ENCODE measurements at regions not wholly inside any gene's neighbourhood (a gene's known extent, or its start where the extent isn't known, plus 50 kb on each side); places are given as distances from the start of the nearest gene placed in this dataset.

DNA sequence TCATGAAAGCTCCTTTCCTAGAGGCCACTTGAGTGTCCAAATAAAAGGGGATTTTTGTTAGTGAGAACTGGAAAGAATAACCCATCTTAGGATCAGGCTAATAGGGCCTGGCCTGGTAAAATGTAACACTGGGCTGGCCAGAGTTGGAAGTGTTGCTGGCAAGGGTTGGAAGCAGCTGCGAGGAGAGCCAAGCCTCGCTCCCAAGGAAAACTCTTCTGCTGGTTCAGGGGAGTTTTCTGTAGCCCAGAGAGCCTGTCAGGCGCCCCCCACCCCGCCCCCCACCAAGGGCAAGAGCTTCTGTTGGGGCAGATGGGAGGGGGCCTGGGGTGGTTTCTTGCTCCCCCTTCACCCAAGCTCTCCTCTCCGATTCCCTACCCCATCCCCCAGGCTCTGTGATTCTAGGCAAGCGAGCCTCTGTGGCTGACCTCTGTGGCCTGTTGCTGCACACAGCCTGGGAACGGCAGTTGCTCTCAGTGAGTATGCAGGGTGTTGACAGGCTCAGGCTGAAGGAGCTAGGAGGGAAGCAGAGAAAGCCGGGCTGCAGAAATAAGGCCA, 547.8 kb downstream of the CCDC171 start:
- TF ChIP-seq, protein P1, sequence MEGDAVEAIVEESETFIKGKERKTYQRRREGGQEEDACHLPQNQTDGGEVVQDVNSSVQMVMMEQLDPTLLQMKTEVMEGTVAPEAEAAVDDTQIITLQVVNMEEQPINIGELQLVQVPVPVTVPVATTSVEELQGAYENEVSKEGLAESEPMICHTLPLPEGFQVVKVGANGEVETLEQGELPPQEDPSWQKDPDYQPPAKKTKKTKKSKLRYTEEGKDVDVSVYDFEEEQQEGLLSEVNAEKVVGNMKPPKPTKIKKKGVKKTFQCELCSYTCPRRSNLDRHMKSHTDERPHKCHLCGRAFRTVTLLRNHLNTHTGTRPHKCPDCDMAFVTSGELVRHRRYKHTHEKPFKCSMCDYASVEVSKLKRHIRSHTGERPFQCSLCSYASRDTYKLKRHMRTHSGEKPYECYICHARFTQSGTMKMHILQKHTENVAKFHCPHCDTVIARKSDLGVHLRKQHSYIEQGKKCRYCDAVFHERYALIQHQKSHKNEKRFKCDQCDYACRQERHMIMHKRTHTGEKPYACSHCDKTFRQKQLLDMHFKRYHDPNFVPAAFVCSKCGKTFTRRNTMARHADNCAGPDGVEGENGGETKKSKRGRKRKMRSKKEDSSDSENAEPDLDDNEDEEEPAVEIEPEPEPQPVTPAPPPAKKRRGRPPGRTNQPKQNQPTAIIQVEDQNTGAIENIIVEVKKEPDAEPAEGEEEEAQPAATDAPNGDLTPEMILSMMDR (conservative IDR thresholded peaks at IDR 0.05), result no peak
- Histone ChIP-seq H3K56ac (ENCODE audit: insufficient read length, low read depth, low read length) (no peak overlapping the region), H3K4me1 (ENCODE audit: insufficient read depth, low read length) (no peaks in the 10 kb centered on the region), H3K9me3 (ENCODE audit: control insufficient read depth, low read depth, low read length) (no peaks in the 10 kb centered on the region), H3K79me1 (ENCODE audit: insufficient read depth, low read depth, low read length, poor library complexity, severe bottlenecking) (no peaks in the 10 kb centered on the region), H3K23me2 (ENCODE audit: insufficient read length, low read depth, low read length, poor library complexity, severe bottlenecking) (no peaks in the 10 kb centered on the region), H4K91ac (ENCODE audit: insufficient read length, low read depth, low read length) (no peak overlapping the region), H4K8ac (replicated peaks; ENCODE audit: insufficient read length, low read depth, low read length) (no peak overlapping the region), H4K20me1 (ENCODE audit: control insufficient read depth, insufficient read depth, insufficient read length) (no peaks in the 10 kb centered on the region), H3K79me2 (ENCODE audit: insufficient read depth, low read length) (no peaks in the 10 kb centered on the region), H3K9ac (ENCODE audit: extremely low read depth, insufficient read length, low read length) (no peak overlapping the region), H2BK20ac (ENCODE audit: low read depth, low read length, poor library complexity, severe bottlenecking) (no peak overlapping the region), H3K18ac (ENCODE audit: insufficient read length, low read depth, low read length) (no peak overlapping the region), H3T11ph (ENCODE audit: low read length) (no peak overlapping the region), H3K4ac (ENCODE audit: low read depth, low read length) (no peak overlapping the region), H3K4me2 (ENCODE audit: insufficient read depth, insufficient read length, low read length) (no peak overlapping the region), H4K5ac (ENCODE audit: insufficient read length, low read depth, low read length) (no peak overlapping the region), H3K27ac (ENCODE audit: insufficient read length, low read depth, low read length) (no peak overlapping the region), H2BK120ac (ENCODE audit: low read depth, low read length, poor library complexity, severe bottlenecking) (no peak overlapping the region), H2BK15ac (ENCODE audit: low read depth, low read length) (no peak overlapping the region), H3K14ac (ENCODE audit: insufficient read depth, low read length) (no peak overlapping the region), H2BK12ac (ENCODE audit: insufficient read length, low read depth, low read length) (no peak overlapping the region), H2AFZ (ENCODE audit: low read length) (no peak overlapping the region), H2BK5ac (ENCODE audit: insufficient read length, low read length) (no peak overlapping the region), H3K23ac (ENCODE audit: insufficient read length, low read depth, low read length) (no peak overlapping the region), H3K27me3 (ENCODE audit: insufficient read depth, low read length) (no peaks in the 10 kb centered on the region), H2AK5ac (ENCODE audit: insufficient read length, low read length) (no peak overlapping the region)
- no peaks in the 10 kb centered on the region for H3K36me3 Mint-ChIP-seq (ENCODE audit: insufficient read depth in 1 of 3, low read depth in 3 of 3)
- no CpG with 5 or more reads among the region's 8 CpGs for WGBS (ENCODE audit: extremely low coverage, insufficient read length, low lambda C conversion rate)
- H3K4me1 Mint-ChIP-seq, result peaks cover 21 to 28% of the 10 kb centered on the region in 2 experiments
- no peak overlapping the region for H3K4me3 Mint-ChIP-seq
- H3K9me3 Mint-ChIP-seq, result no peaks in the 10 kb centered on the region
- peaks cover 1% of the 10 kb centered on the region; the same call in 1 of the 2 replicates for H3K27me3 Mint-ChIP-seq (ENCODE audit: low read depth)
- peak; percentile 33 for DNase-seq
- peak overlapping the region in 1 of 3 experiments; percentile 50; a peak in 1 of 7 replicates for H3K27ac Mint-ChIP-seq
